Non-pigmented ciliary epithelial cell (primary cell): ENCODE measurements at regions not wholly inside any gene's neighbourhood (a gene's known extent, or its start where the extent isn't known, plus 50 kb on each side); places are given as distances from the start of the nearest gene placed in this dataset.
"Not testable (repeated sequence)": the region's sequence is repeated elsewhere in the genome, so short reads cannot be mapped to it uniquely, and the experiment has no call there.

Experiments used
- DNase-seq: peaks from one replicate; pipeline ENCODE4 v3.0.0-alpha.2; 2010; ENCODE audit warnings: low read depth

DNA sequence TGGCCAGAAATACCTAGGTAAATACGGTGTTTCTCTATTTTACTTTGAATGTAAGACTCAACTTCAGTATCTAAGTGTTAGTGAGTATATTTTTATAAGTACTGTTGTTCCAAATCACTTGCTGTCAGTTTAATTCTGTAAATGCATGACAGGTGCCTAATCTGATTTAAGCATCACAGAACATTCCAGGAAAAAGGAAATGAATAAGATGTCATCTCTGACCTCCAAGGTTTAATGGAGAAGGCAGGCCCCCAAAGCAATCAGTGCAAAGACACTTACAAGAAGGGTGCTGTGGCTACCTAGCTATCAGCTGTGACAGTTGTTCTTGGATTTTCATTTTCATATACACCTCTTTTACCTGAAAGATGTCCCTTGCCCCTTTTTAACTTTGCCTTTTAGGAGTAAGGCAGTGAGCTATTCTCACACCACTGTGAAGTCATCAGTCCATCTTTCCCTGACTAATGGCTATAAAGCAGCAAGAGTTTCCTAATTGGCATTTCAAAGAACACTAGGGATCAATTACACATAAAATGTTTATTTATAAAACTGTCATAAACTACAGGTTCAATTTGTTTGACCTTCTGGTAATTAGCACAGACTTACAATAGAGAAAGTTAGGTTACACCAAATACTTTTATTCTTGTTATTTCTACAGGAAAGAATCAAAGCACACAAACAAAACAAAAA, 427.6 kb downstream of the SPRY2 start:
- DNase-seq: no peak

DNA sequence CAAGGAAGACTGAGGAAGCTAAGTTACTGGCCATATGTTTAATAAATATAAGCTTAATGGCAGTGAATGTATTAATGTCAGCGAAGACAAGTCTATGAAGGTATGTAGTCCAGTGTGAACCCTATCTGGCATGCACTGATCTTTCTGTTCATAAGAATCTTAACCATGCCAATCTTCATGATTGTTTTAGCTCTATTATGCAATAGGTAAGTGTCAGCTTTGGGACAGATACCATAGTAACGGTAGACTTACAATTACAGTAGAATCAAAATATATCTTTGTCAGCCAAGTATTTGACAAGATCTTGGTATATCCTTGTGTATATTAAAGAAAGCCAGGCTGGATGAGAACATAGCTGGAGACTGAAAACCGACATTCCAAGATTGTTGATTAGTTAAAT, 428.5 kb downstream of the SPRY2 start:
- no peak for DNase-seq

DNA sequence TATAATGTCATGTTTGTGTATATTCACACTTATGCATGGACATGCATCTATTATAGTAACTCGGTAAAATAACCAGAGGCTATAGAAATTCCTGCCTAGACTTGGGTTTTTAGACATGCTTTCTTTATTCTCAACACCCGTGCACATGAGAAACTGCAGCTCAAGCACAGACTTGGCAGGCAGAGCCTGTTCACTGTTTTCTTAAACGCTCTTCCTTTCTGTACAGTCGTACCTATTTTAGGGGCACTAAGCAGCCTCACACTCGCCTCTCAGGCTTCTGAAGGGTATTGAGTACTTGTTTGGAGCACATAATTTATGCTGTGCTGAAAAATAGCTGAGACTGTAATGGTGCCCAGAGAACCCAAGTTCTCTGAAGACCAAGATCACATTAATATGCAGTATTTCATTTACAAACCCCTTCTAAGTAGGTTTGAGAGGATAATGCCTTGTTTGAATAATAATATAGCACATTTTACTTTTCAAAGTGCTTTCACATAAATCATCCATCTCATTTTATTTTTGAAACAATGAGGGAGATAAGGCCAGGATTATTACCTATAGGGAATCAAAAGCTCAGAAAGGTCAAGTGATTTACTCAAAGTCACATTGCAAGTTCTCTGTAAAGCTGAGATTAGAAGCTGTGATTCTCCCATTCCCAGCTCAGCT, 429.9 kb downstream of the SPRY2 start:
- DNase-seq: no peak

DNA sequence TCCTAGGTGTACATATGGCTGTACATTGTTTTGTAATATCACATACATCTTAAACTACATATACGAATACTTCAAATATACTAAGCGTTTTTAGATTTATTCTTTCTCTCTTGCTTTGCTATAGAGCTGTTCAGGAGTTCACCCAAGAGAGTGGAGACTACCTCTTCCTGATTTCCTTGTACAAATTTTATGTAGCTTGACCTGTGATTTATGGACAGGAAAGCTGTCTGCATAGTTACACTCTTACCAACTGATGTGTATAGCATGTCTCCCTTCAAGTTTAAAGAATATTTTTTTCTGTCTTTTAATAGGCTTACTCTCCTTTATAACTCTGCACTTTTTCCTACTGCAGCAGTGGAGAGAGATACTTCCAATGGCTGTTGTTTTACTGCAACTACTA, 428.7 kb downstream of the NDFIP2 start:
- DNase-seq: no peak

DNA sequence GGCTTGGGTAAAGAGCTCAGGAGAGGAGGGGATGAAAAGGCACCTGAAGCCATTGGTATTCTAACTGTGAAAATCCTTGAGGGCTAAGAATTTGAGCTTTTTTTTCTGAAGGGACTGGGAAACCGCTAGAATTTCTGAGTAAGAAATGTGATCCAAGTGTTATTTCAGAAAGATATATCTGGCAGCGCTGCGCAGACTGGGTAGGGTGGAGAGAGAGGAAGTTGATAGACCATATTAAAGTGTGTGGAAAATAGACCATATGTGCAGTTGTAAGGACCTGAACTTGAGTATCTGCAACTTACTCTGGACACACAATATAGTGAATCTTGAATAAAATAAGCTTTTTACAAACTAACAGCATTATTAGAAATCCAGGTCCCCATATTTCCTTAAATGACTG, 427.4 kb downstream of the NDFIP2 start:
- no peak for DNase-seq

DNA sequence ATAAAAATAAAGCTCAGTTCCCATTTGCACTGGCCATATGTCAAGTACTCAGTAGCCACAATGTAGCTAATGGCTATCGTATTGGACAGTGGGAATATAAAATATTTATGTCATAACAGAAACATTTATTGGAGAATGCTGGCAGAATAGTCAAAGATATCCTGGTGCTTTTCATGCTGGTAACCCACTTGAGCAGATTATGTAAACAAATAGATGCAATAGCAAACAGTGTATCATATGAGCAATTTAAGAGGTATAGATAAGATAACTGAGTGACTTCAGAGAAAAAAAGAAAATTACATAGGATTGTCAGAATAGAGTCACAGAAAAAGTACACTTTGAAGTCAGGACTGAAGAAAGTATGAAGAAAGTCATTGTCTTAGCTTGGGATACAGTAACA, 426.6 kb downstream of the NDFIP2 start:
- DNase-seq: no peak

DNA sequence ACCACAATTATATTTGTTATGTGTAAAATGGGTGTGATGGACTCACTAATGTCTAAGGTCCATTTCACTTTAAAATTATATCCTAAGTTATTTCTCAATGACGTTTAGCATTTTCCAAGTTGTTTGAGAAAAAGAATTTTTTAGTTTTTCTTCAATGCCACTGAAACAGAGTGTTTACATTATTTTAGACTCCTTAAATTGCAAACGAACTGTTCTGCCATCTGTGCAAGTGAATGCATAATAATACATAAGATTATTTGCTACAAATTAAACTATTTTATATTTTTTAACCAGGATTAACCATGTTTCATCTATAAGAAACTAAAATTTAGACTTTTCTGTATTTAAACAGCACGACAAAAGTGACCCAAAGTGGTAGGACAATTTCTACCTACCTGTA, 425.4 kb downstream of the NDFIP2 start:
- DNase-seq: no peak

DNA sequence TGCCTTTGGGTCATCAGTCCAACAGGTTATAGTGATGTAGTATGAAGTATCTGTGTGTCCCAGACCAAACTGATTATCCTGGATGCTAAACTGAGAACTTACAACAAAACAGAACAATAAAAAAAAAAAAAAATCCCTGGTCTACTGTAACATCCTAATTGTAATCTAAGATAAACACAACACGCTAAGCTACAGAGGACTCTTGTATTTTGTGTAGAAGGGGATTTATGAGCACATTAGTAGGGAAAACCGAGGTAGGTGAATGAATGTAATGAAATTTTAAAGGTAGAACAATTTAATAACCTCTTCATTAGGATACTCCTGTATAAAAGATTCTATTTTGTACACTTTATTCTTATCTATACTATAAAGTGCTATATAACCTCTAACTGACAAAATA, 424.1 kb downstream of the NDFIP2 start:
- no peak for DNase-seq

DNA sequence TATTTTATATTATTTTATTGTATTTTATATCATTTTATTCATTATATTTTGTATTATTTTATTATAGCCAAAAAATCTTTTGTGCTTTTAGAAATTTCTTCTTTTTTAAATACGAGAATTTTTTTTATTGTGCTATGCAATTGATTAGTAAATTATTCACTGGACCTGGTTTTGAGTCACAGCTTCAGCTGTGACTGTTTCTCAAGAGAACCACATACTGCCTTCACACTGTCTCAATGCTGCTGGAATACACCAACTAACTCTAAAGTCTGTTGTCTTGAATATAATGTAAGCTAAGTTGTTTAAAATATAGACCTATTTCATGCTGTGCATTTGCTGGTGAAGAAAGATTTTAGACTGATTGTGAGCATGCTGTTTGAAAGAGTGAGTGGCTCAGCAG, 423.6 kb downstream of the NDFIP2 start:
- DNase-seq: no peak

DNA sequence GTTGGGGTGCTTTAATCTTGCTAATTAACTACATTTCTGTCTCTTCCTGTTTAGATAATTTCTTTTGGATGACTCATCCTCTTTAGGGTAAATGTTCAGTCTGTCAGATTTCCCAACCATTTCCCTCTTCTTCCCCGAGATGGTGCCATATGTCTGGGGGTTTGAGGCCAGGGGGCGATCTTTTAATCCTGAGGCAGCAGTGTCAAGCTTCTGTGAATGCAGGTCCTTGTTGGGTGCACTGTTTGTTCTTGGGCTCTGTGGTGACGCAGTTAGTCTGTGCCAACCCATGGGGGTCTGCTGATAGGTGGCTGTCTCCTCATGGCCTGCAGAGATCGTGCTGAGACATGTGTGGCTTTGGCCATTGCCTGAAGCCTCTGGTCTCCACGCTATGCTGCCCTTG, 420.4 kb downstream of the NDFIP2 start:
- peak; percentile 10 for DNase-seq

DNA sequence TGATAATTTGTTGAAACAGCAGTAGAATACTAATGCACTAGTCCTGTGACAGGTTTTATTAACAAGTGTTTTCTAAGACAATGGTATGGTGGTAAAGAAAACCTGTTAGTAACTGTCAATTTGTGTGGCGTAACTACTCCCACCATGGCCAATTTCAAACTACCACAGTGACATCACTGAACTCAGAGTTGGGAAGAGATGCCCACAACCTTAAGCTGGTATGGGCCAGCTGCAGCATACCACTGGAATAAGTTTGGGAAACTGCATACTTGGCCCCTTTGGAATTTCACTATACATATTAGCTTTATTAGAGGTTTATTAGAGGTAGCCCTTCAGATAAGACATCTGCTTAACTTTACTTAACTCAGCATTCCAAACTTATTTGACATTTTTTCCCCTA, 419.4 kb downstream of the NDFIP2 start:
- no peak for DNase-seq

DNA sequence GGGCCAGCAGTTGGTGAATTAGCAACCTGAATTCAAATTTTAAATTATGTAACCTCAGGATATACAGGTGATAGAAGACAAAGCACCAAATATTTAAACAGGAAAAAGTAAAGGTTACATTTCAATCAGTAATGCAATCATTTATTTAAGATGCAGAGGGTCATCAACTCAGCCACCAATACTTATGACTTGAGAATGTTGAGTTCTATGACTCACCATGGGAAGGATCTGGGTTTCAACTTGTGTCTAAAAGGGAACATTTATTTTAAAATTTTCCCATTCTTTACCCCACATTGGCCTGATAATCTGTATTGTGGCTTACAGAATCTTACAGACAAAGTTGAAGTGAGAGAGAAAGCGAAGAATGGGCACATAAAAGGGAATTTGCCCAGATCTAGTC, 418.0 kb downstream of the NDFIP2 start:
- peak; percentile 1 for DNase-seq

DNA sequence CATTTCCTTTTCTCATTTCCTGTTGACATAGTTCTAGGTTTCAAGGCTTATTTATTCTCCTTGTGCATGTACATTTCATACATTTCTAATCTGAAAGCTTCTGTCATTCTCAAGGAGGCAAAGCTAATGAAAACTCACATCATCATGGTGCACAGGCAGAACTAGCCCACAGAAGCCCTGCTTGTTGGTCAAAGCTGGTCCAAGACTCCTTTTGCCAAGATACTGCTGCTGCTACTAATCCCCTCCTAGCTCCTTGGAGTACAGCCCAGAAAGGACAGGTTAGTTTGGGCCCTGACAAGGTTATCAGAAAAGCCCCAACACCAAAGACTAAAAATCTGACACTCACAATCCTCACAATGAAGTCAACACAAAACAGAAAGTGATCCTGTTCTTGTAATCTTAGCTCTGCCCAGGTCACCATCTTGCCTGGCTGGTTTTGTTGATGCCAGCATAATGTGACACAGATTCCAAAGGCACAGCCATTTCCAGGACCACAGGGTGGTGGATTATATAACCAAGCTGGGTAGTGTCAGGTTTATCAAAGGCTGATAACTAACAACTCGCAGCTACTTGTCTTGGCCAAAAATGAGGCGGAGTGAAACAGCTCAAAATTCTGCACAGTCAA, 417.4 kb downstream of the NDFIP2 start:
- DNase-seq: no peak

DNA sequence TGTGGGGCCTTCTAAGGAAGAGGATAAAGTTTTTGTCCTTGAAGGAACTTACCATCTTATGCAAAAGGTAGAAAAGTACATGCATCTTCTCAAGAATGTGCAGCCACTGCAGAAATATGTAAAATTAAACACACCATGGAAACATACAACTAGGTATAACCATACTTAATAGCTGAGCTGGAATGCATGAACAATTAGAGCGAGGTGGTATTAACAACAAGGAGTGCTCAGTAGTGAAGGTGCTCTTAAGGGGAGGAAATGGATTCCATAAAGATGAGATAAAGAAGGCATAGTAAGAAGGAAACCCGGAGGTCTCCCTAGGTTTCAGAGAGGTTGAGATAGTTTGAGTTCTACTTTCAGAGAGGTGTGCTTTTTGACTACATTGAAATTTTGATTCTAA, 415.9 kb downstream of the NDFIP2 start:
- DNase-seq: no peak

DNA sequence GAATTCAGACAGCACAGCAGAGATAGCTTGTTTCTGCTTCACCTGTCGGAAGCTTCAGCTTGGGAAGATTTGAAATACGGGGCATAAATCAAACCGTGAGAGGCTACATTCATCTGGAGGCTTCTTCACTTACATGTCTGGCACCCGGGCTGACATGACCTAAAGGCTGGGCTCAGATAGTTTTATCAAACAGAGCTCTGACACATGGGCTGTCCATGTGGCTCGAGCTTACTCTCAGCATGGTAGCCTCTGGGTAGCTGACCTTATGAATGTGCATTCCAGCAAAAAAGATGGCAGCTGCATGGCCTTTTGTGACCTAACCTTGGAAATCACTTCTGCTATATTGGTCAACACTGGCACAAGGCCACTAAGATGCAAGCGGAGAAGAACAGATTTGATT, 414.5 kb downstream of the NDFIP2 start:
- no peak for DNase-seq

DNA sequence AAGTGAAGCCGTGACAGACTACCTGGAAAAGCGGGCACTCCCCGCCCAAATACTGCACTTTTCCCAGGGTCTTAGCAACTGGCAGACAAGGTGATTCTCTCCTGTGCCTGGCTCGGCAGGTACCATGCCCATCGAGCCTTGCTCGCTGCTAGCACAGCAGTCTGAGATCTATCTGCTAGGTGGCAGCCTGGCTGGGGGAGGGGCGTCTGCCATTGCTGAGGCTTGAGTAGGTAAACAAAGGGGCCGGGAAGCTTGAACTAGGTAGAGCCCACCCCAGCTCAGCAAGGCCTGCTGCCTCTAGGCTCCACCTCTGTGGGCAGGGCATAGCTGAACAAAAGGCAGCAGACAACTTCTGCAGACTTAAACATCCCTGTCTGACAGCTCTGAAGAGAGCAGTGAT, 406.3 kb downstream of the NDFIP2 start:
- DNase-seq: not testable (repeated sequence)

DNA sequence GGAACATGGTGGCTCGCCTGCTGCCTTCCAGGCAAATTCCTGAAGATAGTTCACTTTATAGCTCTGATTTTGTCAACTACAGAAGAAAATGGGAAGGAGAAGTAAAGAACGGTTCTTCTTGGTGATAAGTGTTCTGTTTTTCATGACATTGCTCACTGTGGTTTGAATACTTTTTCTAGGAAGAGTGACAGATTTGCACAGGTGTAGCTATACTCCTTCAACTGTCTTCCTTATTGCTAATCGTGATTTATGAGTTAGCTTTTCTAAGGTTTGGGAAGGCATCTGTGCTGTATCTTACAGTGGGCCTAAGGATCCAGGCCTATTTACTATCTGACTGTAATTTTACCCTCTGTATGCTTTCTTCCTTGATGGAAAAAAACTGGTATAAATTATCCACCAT, 405.6 kb downstream of the NDFIP2 start:
- no peak for DNase-seq

DNA sequence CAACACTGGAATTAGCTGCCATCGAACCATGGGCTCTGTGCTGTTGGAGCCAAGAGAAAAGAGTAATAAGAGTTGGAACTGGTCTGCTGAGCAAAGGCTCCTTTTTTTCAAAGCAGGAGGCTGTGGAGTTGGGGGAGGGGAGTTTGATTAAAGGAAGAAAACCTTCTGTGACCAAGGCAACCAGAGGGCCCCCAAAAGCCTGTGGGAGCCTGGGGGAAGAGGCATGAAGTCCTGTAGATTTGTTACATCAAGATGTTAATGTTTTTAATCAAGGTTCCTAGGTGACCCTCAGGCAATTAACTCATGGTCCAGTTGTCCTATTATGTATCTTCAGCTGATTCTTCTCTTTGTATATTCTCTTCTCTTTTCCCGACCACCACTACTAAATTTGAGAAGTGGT, 403.9 kb downstream of the NDFIP2 start:
- no peak for DNase-seq

DNA sequence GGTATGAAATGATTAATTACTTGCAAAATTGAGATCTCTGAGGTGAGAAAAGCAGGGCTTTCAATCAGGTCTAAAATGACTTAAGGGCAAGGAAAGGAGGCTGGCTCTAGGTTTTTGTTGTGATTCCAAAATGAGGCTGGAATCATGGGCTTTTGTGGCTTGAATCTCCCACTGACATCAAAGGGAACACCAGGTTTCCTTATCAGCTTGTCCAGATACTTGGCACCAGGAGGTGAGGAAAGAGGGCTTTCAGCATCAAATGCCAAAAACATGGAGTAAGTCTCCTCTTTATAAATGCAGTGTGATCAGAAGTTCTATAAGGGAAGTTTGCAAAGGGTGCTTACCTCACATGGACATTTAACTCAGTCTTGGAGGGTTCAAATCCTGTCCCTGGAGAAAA, 402.3 kb downstream of the NDFIP2 start:
- no peak for DNase-seq

DNA sequence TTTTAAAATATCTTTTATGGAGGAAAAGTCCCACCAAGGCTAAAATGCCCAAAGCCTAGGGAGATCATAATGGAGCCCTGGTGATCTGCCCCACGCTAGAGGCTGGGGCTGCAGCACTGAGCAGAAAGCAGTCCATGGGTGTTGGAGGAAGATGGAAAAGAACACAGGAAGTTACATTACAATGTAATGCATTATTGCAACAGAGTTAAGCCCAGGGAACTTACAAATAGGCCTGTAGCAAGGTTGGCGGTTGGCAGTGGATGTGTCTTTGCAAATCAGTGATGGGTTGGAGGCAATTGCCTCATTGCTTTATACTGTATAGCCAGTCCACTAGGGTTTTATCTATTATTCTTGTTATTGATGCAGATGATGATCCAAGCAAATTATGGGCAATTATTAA, 399.9 kb downstream of the NDFIP2 start:
- DNase-seq: no peak

DNA sequence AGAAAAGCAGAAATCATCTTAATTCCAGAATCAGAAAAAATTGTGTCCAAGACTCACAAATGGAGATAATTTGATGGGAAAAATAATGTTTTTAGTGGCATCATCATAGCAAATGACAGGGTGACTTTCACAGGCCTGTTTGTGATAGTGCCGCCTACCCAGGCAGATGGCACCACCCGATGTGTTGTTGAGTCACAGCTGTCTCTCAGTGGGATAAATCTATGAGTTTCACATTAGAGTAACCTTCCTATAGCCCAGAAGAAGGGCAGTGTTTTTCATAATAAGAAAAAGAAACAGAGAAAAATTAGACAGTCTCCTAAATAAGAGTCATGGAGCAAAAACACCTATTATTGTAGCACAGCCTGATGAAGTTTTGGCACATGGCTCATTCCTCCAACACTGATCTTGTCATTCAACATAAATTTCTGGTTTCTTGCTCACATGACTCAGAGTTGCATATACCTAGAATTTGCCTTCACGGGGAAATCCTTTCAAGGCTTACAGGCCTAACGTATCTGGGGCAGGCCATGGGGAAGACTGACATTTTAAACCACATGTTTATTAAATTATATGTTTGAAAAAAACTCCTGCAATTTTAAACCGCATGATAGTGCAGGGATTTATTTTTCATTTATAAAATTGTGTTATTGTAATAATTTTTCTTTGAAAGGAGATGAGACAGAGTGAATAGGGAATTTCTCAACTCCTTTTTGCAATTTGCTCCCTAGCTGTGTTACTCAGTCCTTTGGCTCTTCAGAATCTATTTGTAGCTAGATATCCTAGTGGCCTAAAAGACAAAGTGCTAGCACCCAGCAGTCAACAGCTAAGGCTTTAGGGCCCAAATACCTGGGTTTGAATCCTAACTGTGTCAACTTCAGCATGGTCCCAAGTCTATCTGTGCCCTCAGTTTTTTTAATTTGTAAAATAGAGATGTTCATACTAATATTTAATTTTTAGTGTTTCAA, 393.7 kb downstream of the NDFIP2 start:
- DNase-seq: no peak

DNA sequence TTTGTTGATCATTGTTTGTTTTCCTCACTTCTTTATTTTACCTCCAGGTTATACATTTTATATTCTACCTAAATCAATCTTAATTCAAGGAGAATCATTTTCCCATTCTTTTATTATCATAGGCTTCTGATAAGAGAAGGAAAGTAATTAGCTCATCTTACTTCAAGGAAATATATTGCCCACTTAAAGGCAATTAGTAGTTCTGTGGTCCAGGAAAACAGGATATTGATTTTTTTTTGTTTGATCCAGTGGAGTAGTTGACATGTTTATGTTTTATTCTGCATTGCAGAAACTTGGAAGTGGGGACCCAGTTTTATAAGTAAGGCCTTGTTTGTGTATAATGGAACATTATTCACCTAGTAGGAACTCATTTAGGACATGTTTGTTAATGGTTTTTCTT, 390.6 kb downstream of the NDFIP2 start:
- DNase-seq: no peak

DNA sequence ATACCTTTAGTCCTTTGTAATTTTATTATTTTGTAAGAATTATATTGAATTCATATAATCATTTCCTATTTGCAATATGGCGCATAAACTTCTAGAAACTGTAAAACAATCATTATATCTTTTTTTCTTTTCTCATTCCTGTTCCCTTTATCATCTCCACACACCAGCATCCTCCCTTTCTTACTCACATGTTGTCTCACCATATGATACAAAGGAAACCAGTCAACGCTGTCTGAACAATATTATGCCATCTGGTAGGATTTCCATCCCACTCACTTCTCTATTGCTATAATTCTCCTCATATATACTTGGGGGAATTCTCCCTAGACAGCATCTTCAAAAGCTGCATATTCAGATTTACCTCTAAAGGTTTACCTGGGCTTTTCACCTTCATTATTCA, 389.8 kb downstream of the NDFIP2 start:
- peak; percentile 8 for DNase-seq
